BLaER1 (cell line): ENCODE measurements at regions not wholly inside any gene's neighbourhood (a gene's known extent, or its start where the extent isn't known, plus 50 kb on each side); places are given as distances from the start of the nearest gene placed in this dataset.

Experiments
- H3K27ac ChIP-seq: shearing (Covaris generic); formaldehyde crosslinking; 2 replicates; pipeline ENCODE4 v1.8.1; 2022
- H3K27me3 ChIP-seq: shearing (Covaris generic); formaldehyde crosslinking; 2 replicates; pipeline ENCODE4 v1.8.1; 2022
- H3K36me3 ChIP-seq: shearing (Covaris generic); formaldehyde crosslinking; 2 replicates; pipeline ENCODE4 v1.8.1; 2022
- H3K4me1 ChIP-seq: shearing (Covaris generic); formaldehyde crosslinking; 2 replicates; pipeline ENCODE4 v1.8.1; 2022
- H3K4me2 ChIP-seq: shearing (Covaris generic); formaldehyde crosslinking; 2 replicates; pipeline ENCODE4 v1.8.1; 2022
- H3K4me3 ChIP-seq: shearing (Covaris generic); formaldehyde crosslinking; 2 replicates; pipeline ENCODE4 v1.8.1; 2022
- H3K9ac ChIP-seq: shearing (Covaris generic); formaldehyde crosslinking; 2 replicates; pipeline ENCODE4 v1.8.1; 2022
- H3K9me3 ChIP-seq: shearing (Covaris generic); formaldehyde crosslinking; 2 replicates; pipeline ENCODE4 v1.8.1; 2022
- H4K20me1 ChIP-seq: shearing (Covaris generic); formaldehyde crosslinking; 2 replicates; pipeline ENCODE4 v1.8.1; 2022
- Cebpa-rat ChIP-seq: shearing (Covaris generic); IDR thresholded peaks from 2 replicates; pipeline ENCODE4 v1.8.1; 2022

GRCh38 chr2:143988082-143988481 lies 531.8 kb downstream of the ZEB2 start:
- Histone ChIP-seq H3K4me3 (no peak overlapping the region), H3K27ac (no peak overlapping the region), H3K9me3 (peaks cover 18% of the 10 kb centered on the region), H3K4me2 (no peak overlapping the region), H4K20me1 (no peaks in the 10 kb centered on the region), H3K4me1 (no peaks in the 10 kb centered on the region), H3K9ac (no peak overlapping the region), H3K36me3 (no peaks in the 10 kb centered on the region), H3K27me3 (no peaks in the 10 kb centered on the region)
- no peak for TF ChIP-seq Cebpa-rat

- H3K27me3 ChIP-seq, result no peaks in the 10 kb centered on the region
- H3K4me3 ChIP-seq, result no peak overlapping the region
- H3K4me2 ChIP-seq, result no peak overlapping the region
- no peak for TF ChIP-seq Cebpa-rat
- H3K4me1 ChIP-seq, result no peaks in the 10 kb centered on the region
- H3K9me3 ChIP-seq, result no peaks in the 10 kb centered on the region
- H4K20me1 ChIP-seq, result no peaks in the 10 kb centered on the region
- H3K27ac ChIP-seq, result no peak overlapping the region
- H3K9ac ChIP-seq, result no peak overlapping the region
- no peaks in the 10 kb centered on the region for H3K36me3 ChIP-seq
Measured at GRCh38 chr2:143981428-143981827, 538.5 kb downstream of the ZEB2 start.

- TF ChIP-seq Cebpa-rat, result no peak
- no peaks in the 10 kb centered on the region for H3K27me3 ChIP-seq
- H3K36me3 ChIP-seq, result no peaks in the 10 kb centered on the region
- H4K20me1 ChIP-seq, result no peaks in the 10 kb centered on the region
- no peaks in the 10 kb centered on the region for H3K9me3 ChIP-seq
- no peaks in the 10 kb centered on the region for H3K4me1 ChIP-seq
- H3K4me2 ChIP-seq, result no peak overlapping the region
- no peak overlapping the region for H3K9ac ChIP-seq
- no peak overlapping the region for H3K4me3 ChIP-seq
- no peak overlapping the region for H3K27ac ChIP-seq
Measured at GRCh38 chr2:143977356-143977755, 542.6 kb downstream of the ZEB2 start.

GRCh38 chr2:143975216-143975615 lies 544.7 kb downstream of the ZEB2 start:
- Histone ChIP-seq H3K27me3 (no peaks in the 10 kb centered on the region), H3K9me3 (no peaks in the 10 kb centered on the region), H3K36me3 (no peaks in the 10 kb centered on the region), H3K4me1 (no peaks in the 10 kb centered on the region), H3K9ac (no peak overlapping the region), H3K27ac (no peak overlapping the region), H3K4me2 (no peak overlapping the region), H4K20me1 (no peaks in the 10 kb centered on the region), H3K4me3 (no peak overlapping the region)
- no peak for TF ChIP-seq Cebpa-rat

- TF ChIP-seq Cebpa-rat, result no peak
- no peaks in the 10 kb centered on the region for H3K36me3 ChIP-seq
- H3K9me3 ChIP-seq, result no peaks in the 10 kb centered on the region
- no peaks in the 10 kb centered on the region for H4K20me1 ChIP-seq
- H3K4me1 ChIP-seq, result no peaks in the 10 kb centered on the region
- no peak overlapping the region for H3K27ac ChIP-seq
- no peak overlapping the region for H3K4me3 ChIP-seq
- no peaks in the 10 kb centered on the region for H3K27me3 ChIP-seq
- no peak overlapping the region for H3K4me2 ChIP-seq
- H3K9ac ChIP-seq, result no peak overlapping the region
Measured at GRCh38 chr2:143974262-143974661, 545.7 kb downstream of the ZEB2 start.

GRCh38 chr2:143968860-143969259 lies 551.1 kb downstream of the ZEB2 start:
- no peaks in the 10 kb centered on the region for H3K9me3 ChIP-seq
- no peak overlapping the region for H3K27ac ChIP-seq
- no peaks in the 10 kb centered on the region for H3K4me1 ChIP-seq

GRCh38 chr2:143968360-143968759 lies 551.6 kb downstream of the ZEB2 start:
- TF ChIP-seq Cebpa-rat, result no peak
- Histone ChIP-seq H3K27me3 (no peaks in the 10 kb centered on the region), H3K36me3 (no peaks in the 10 kb centered on the region), H3K9ac (no peak overlapping the region), H3K9me3 (no peaks in the 10 kb centered on the region), H3K4me2 (no peak overlapping the region), H3K4me1 (no peaks in the 10 kb centered on the region), H4K20me1 (no peaks in the 10 kb centered on the region), H3K27ac (no peak overlapping the region), H3K4me3 (no peak overlapping the region)

More at GRCh38 chr2:143968860-143969259, 551.1 kb downstream of the ZEB2 start:
- Histone ChIP-seq H3K4me3 (no peak overlapping the region), H3K27me3 (no peaks in the 10 kb centered on the region), H4K20me1 (no peaks in the 10 kb centered on the region), H3K4me2 (no peak overlapping the region), H3K9ac (no peak overlapping the region), H3K36me3 (no peaks in the 10 kb centered on the region)
- no peak for TF ChIP-seq Cebpa-rat

GRCh38 chr2:143965493-143966164 lies 554.3 kb downstream of the ZEB2 start:
- no peaks in the 10 kb centered on the region for H3K27me3 ChIP-seq
- TF ChIP-seq Cebpa-rat, result no peak
- H3K4me3 ChIP-seq, result no peak overlapping the region
- H3K4me2 ChIP-seq, result no peak overlapping the region
- no peak overlapping the region for H3K27ac ChIP-seq
- H3K36me3 ChIP-seq, result no peaks in the 10 kb centered on the region
- H3K9ac ChIP-seq, result no peak overlapping the region
- no peaks in the 10 kb centered on the region for H3K4me1 ChIP-seq
- H3K9me3 ChIP-seq, result no peaks in the 10 kb centered on the region
- H4K20me1 ChIP-seq, result no peaks in the 10 kb centered on the region

- TF ChIP-seq Cebpa-rat, result no peak
- Histone ChIP-seq H3K9ac (no peak overlapping the region), H3K27me3 (no peaks in the 10 kb centered on the region), H3K9me3 (no peaks in the 10 kb centered on the region), H3K27ac (no peak overlapping the region), H4K20me1 (no peaks in the 10 kb centered on the region), H3K36me3 (no peaks in the 10 kb centered on the region), H3K4me3 (no peak overlapping the region), H3K4me1 (no peaks in the 10 kb centered on the region), H3K4me2 (no peak overlapping the region)
Measured at GRCh38 chr2:143964891-143965290, 555.0 kb downstream of the ZEB2 start.

GRCh38 chr2:143960177-143960576 lies 559.7 kb downstream of the ZEB2 start:
- Histone ChIP-seq H3K27ac (no peak overlapping the region), H3K9ac (no peak overlapping the region), H3K27me3 (no peaks in the 10 kb centered on the region), H3K4me1 (no peaks in the 10 kb centered on the region), H3K9me3 (no peaks in the 10 kb centered on the region), H3K4me3 (no peak overlapping the region), H4K20me1 (no peaks in the 10 kb centered on the region), H3K4me2 (no peak overlapping the region), H3K36me3 (no peaks in the 10 kb centered on the region)
- TF ChIP-seq Cebpa-rat, result no peak

GRCh38 chr2:143957321-143957720 lies 562.6 kb downstream of the ZEB2 start:
- no peak overlapping the region for H3K9ac ChIP-seq
- no peaks in the 10 kb centered on the region for H4K20me1 ChIP-seq
- no peaks in the 10 kb centered on the region for H3K9me3 ChIP-seq
- no peak for TF ChIP-seq Cebpa-rat
- H3K4me2 ChIP-seq, result no peak overlapping the region
- H3K4me3 ChIP-seq, result no peak overlapping the region
- no peak overlapping the region for H3K27ac ChIP-seq
- no peaks in the 10 kb centered on the region for H3K4me1 ChIP-seq
- H3K27me3 ChIP-seq, result no peaks in the 10 kb centered on the region
- no peaks in the 10 kb centered on the region for H3K36me3 ChIP-seq
